ENCODE measurements at regions not wholly inside any gene's neighbourhood (a gene's known extent, or its start where the extent isn't known, plus 50 kb on each side); places are given as distances from the start of the nearest gene placed in this dataset.

DNA sequence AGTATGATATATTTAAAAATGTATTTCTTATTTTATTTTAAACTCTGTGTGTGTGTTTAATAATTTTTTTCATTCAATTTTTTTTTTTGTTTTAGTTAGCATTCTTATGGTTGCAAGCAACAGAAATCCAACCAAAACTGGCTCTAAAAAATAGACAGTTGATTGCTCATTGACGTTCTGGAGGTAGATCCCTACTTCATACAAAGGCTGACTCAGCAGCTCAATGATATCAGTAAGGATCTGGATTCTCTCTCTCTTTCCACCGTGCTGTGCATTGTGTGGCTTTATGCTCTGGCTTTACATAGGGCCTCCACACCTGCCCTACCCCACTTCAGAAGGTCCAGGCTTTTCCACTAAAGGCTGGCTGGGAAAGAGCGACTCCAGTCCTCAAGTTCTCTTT is 117.8 kb downstream of the UCHL1 start:
- H3K4me1 ChIP-seq (ENCODE audit: insufficient read depth, low read length) = no peaks in the 10 kb centered on the region; the same call in 1 of the 2 replicates
- H3K79me1 ChIP-seq (ENCODE audit: insufficient read depth, low read depth, low read length, poor library complexity, severe bottlenecking) = no peaks in the 10 kb centered on the region
- no peak overlapping the region for H3K14ac ChIP-seq (ENCODE audit: insufficient read depth, low read length)
- H3K4ac ChIP-seq (ENCODE audit: low read depth, low read length) = no peak overlapping the region
- no peak overlapping the region for H2BK5ac ChIP-seq (ENCODE audit: insufficient read length, low read length)
- H3K79me2 ChIP-seq (ENCODE audit: insufficient read depth, low read length) = no peaks in the 10 kb centered on the region
- no peak overlapping the region for H3K4me3 Mint-ChIP-seq
- H3K9me3 ChIP-seq (ENCODE audit: control insufficient read depth, low read depth, low read length) = no peaks in the 10 kb centered on the region
- TF ChIP-seq, protein P1, sequence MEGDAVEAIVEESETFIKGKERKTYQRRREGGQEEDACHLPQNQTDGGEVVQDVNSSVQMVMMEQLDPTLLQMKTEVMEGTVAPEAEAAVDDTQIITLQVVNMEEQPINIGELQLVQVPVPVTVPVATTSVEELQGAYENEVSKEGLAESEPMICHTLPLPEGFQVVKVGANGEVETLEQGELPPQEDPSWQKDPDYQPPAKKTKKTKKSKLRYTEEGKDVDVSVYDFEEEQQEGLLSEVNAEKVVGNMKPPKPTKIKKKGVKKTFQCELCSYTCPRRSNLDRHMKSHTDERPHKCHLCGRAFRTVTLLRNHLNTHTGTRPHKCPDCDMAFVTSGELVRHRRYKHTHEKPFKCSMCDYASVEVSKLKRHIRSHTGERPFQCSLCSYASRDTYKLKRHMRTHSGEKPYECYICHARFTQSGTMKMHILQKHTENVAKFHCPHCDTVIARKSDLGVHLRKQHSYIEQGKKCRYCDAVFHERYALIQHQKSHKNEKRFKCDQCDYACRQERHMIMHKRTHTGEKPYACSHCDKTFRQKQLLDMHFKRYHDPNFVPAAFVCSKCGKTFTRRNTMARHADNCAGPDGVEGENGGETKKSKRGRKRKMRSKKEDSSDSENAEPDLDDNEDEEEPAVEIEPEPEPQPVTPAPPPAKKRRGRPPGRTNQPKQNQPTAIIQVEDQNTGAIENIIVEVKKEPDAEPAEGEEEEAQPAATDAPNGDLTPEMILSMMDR (conservative IDR thresholded peaks at IDR 0.05) = no peak
- H3K23me2 ChIP-seq (ENCODE audit: insufficient read length, low read depth, low read length, poor library complexity, severe bottlenecking) = no peaks in the 10 kb centered on the region
- H4K8ac ChIP-seq (replicated peaks; ENCODE audit: insufficient read length, low read depth, low read length) = no peak overlapping the region
- H4K20me1 ChIP-seq (ENCODE audit: control insufficient read depth, insufficient read depth, insufficient read length) = no peaks in the 10 kb centered on the region
- H3T11ph ChIP-seq (ENCODE audit: low read length) = no peak overlapping the region
- no peak overlapping the region for H3K23ac ChIP-seq (ENCODE audit: insufficient read length, low read depth, low read length)
- H2BK15ac ChIP-seq (ENCODE audit: low read depth, low read length) = no peak overlapping the region
- no peak for DNase-seq
- no peak overlapping the region for H3K56ac ChIP-seq (ENCODE audit: insufficient read length, low read depth, low read length)
- H2BK20ac ChIP-seq (ENCODE audit: low read depth, low read length, poor library complexity, severe bottlenecking) = no peak overlapping the region
- no peak overlapping the region for H2AFZ ChIP-seq (ENCODE audit: low read length)
- no peak overlapping the region for H2BK12ac ChIP-seq (ENCODE audit: insufficient read length, low read depth, low read length)
- WGBS (ENCODE audit: extremely low coverage, insufficient read length, low lambda C conversion rate) = no CpG with 5 or more reads among the region's 3 CpGs
- H3K18ac ChIP-seq (ENCODE audit: insufficient read length, low read depth, low read length) = no peak overlapping the region
- no peak overlapping the region for H4K5ac ChIP-seq (ENCODE audit: insufficient read length, low read depth, low read length)
- H3K9me3 Mint-ChIP-seq = peaks cover 8 to 10% of the 10 kb centered on the region in 2 experiments; a peak in 4 of 5 replicates
- H3K4me1 Mint-ChIP-seq = peaks cover 0 to 10% of the 10 kb centered on the region in 2 experiments; a peak in 1 of 4 replicates
- H3K27me3 Mint-ChIP-seq (ENCODE audit: low read depth) = peaks cover 41% of the 10 kb centered on the region
- no peak overlapping the region for H3K9ac ChIP-seq (ENCODE audit: extremely low read depth, insufficient read length, low read length)
- H3K27ac Mint-ChIP-seq = no peak overlapping the region
- no peaks in the 10 kb centered on the region for H3K27me3 ChIP-seq (ENCODE audit: insufficient read depth, low read length)
- H3K36me3 Mint-ChIP-seq (ENCODE audit: insufficient read depth in 1 of 3, low read depth in 3 of 3) = peaks cover 5 to 11% (median 6%) of the 10 kb centered on the region in 3 experiments; a peak in 5 of 7 replicates
- H3K4me2 ChIP-seq (ENCODE audit: insufficient read depth, insufficient read length, low read length) = no peak overlapping the region
- H2AK5ac ChIP-seq (ENCODE audit: insufficient read length, low read length) = no peak overlapping the region
- no peak overlapping the region for H4K91ac ChIP-seq (ENCODE audit: insufficient read length, low read depth, low read length)
- H3K27ac ChIP-seq (ENCODE audit: insufficient read length, low read depth, low read length) = no peak overlapping the region
- no peak overlapping the region for H2BK120ac ChIP-seq (ENCODE audit: low read depth, low read length, poor library complexity, severe bottlenecking)
